Large intestine (tissue), 3 donors: ENCODE measurements at regions not wholly inside any gene's neighbourhood (a gene's known extent, or its start where the extent isn't known, plus 50 kb on each side); places are given as distances from the start of the nearest gene placed in this dataset.

ENCODE experiments used
- DNase-seq, 2 donors: peaks; one replicate each; pipeline versions ENCODE4 v3.0.0 to v3.0.0-alpha.2; 2013
- H3K27ac ChIP-seq: one replicate; pipeline ENCODE4 v1.5.1; 2013; ENCODE audit warnings: low read length
- H3K27me3 ChIP-seq: 2 replicates; pipeline ENCODE4 v1.6.1; 2013; ENCODE audit warnings: low read length; ENCODE audit not compliant: control insufficient read depth, insufficient read depth
- H3K36me3 ChIP-seq: 2 replicates; pipeline ENCODE4 v1.6.1; 2013; ENCODE audit warnings: low read length; ENCODE audit not compliant: control insufficient read depth, insufficient read depth
- H3K4me1 ChIP-seq: one replicate; pipeline ENCODE4 v1.6.1; 2013; ENCODE audit warnings: low read length; ENCODE audit not compliant: control insufficient read depth, insufficient read depth
- H3K4me3 ChIP-seq: one replicate; pipeline ENCODE4 v1.5.1; 2013; ENCODE audit warnings: low read length
- H3K9me3 ChIP-seq: one replicate; pipeline ENCODE4 v1.6.1; 2013; ENCODE audit warnings: mild to moderate bottlenecking, low read depth, low read length, moderate library complexity; ENCODE audit not compliant: control insufficient read depth
- WGBS: methylation state at CpG from one replicate; pipeline ENCODE4 v1.1.5; 2013; ENCODE audit warnings: low lambda C conversion rate; ENCODE audit not compliant: insufficient coverage; 5-methylcytosine and 5-hydroxymethylcytosine counted together

GRCh38 chr3:68129065-68129464 is 474.7 kb upstream of the SUCLG2 start:
- Histone ChIP-seq H3K27ac (no peak overlapping the region), H3K36me3 (no peaks in the 10 kb centered on the region), H3K9me3 (no peaks in the 10 kb centered on the region), H3K4me3 (no peak overlapping the region), H3K4me1 (no peaks in the 10 kb centered on the region), H3K27me3 (no peaks in the 10 kb centered on the region)
- no peak for DNase-seq
- no CpG with 5 or more reads among the region's 3 CpGs for WGBS

DNA sequence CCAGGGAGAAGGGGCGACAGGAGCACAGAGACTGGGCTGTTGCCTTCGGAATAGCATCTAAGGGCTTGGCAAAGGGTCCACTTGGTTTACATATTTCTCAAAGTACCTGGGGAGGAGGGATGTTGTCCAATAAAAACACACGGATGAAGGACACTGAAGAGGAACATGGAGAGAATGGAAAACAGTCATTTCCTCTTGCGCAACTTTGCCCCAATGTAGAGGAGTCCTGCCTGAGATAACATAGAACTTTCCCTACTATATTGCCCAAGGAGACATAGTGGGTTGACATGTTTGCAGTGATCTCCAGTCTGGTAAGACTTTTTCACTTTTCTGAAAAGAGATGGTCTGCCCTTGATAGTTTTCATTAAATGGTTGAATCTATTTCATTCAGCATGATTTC is 468.8 kb upstream of the SUCLG2 start:
- Histone ChIP-seq H3K27ac (no peak overlapping the region), H3K9me3 (no peaks in the 10 kb centered on the region), H3K36me3 (no peaks in the 10 kb centered on the region), H3K4me1 (no peaks in the 10 kb centered on the region), H3K27me3 (no peaks in the 10 kb centered on the region), H3K4me3 (no peak overlapping the region)
- WGBS, result no CpG with 5 or more reads among the region's 4 CpGs
- no peak for DNase-seq

DNA sequence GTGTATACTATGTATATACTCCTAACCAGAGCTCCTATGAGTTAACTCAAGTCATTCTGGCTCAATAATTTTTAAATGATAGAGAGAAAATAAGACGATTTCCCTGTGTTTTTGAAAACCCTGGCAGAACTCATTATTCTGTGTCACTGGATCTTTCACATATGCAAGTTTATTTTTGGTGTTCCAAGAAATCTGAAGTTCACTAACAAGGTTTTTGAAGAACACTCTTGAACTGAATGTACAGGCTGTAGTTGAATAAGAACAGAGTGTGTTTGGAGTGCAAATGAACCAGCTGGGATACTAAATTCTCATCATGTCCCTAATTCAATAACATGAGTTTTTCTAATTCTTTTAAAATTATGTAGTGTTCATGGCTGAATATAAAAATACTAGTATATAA is 466.9 kb upstream of the SUCLG2 start:
- Histone ChIP-seq H3K9me3 (no peaks in the 10 kb centered on the region), H3K27ac (no peak overlapping the region), H3K4me1 (no peaks in the 10 kb centered on the region), H3K27me3 (no peaks in the 10 kb centered on the region), H3K36me3 (no peaks in the 10 kb centered on the region), H3K4me3 (no peak overlapping the region)
- WGBS, result no CpG with 5 or more reads among the region's 1 CpG
- DNase-seq, result no peak

GRCh38 chr3:68116580-68116979 is 462.2 kb upstream of the SUCLG2 start:
- Histone ChIP-seq H3K27ac (no peak overlapping the region), H3K4me3 (no peak overlapping the region), H3K4me1 (no peaks in the 10 kb centered on the region), H3K36me3 (no peaks in the 10 kb centered on the region), H3K9me3 (no peaks in the 10 kb centered on the region), H3K27me3 (no peaks in the 10 kb centered on the region)
- no peak for DNase-seq
- 100% methylated on average over 1 of the region's 1 CpG for WGBS

- Histone ChIP-seq H3K27me3 (no peaks in the 10 kb centered on the region), H3K27ac (no peak overlapping the region), H3K4me1 (no peaks in the 10 kb centered on the region), H3K9me3 (no peaks in the 10 kb centered on the region), H3K4me3 (no peak overlapping the region), H3K36me3 (no peaks in the 10 kb centered on the region)
- DNase-seq, result no peak
- WGBS, result no CpG with 5 or more reads among the region's 1 CpG
Measured at GRCh38 chr3:68103811-68104210, 449.4 kb upstream of the SUCLG2 start.

- Histone ChIP-seq H3K9me3 (no peaks in the 10 kb centered on the region), H3K27ac (no peak overlapping the region), H3K27me3 (no peaks in the 10 kb centered on the region), H3K4me3 (no peak overlapping the region), H3K36me3 (no peaks in the 10 kb centered on the region), H3K4me1 (no peaks in the 10 kb centered on the region)
- WGBS, result no CpG with 5 or more reads among the region's 1 CpG
- DNase-seq, result no peak
Measured at GRCh38 chr3:68090571-68090970, 436.2 kb upstream of the SUCLG2 start.

DNA sequence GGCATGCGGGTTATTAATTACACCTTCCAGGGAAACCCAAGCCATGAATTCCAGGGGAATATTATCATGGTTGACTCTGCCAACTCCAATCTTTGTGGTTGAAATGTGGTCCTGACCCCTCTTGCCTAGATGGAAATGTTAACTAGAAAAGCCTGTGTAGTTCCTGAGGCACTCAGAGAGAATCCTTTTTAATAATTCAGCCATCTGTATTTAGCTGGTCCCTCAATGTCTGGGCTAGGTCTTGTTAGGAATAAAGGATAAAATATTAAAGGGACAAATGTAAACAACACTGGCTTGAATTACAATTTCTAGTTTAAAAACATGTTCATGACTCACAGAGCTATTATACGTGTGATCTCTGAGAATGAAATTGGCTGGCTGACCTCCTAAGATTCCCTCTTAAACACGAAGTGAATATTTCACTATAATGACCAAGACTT is 435.2 kb upstream of the SUCLG2 start:
- 100% methylated on average over 1 of the region's 3 CpGs for WGBS

DNA sequence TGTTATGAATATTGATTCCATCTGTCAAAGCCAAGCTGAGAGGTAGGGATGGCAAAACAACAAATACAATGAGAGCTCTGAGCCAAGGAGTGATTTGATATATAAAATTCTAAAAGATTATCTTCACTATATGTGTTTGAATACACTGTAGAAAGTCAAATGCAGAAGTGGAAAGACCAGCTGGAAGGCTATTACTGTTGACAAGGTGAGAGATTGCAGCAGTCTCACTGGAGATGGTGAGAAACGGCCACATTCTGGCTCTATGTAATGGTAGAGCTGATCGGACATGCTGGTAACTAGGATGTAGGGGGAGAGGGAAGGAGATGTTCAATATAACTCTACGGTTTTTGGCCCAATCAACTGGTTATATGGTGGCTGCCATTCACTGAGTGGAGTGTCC is 434.2 kb upstream of the SUCLG2 start:
- no peak overlapping the region for H3K4me3 ChIP-seq
- no peak for DNase-seq

More for the DNA sequence above, 435.2 kb upstream of the SUCLG2 start:
- Histone ChIP-seq H3K9me3 (no peaks in the 10 kb centered on the region), H3K27me3 (no peaks in the 10 kb centered on the region), H3K4me1 (no peaks in the 10 kb centered on the region), H3K27ac (no peak overlapping the region), H3K36me3 (no peaks in the 10 kb centered on the region), H3K4me3 (no peak overlapping the region)
- DNase-seq, result no peak

DNA sequence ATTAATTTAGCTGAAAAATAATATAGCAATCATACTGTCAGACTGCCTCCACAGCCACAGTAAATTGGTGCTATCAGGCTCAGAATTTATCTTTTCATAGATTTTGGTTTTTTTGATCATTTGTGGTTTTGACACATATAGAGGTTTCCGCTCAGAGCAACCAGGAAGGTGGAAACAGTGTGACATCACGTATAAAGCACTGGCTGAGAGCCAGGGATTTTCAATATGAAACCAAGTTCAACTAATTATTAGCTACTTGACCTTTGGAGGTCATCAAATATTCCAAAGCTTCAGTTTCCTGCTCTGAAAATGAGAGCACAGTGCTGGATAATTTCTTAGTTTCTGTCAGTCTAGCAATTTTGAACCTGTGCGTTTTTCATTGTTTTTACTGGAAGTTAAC is 433.8 kb upstream of the SUCLG2 start:
- H3K27ac ChIP-seq, result no peak overlapping the region
- DNase-seq, result peak; percentile 3 to 15
- H3K4me3 ChIP-seq, result no peak overlapping the region
- no peaks in the 10 kb centered on the region for H3K27me3 ChIP-seq
- H3K9me3 ChIP-seq, result no peaks in the 10 kb centered on the region
- no peaks in the 10 kb centered on the region for H3K4me1 ChIP-seq
- no peaks in the 10 kb centered on the region for H3K36me3 ChIP-seq
- 86% methylated on average over 1 of the region's 3 CpGs for WGBS

More for the DNA sequence above, 434.2 kb upstream of the SUCLG2 start:
- H3K27me3 ChIP-seq, result no peaks in the 10 kb centered on the region
- no peaks in the 10 kb centered on the region for H3K36me3 ChIP-seq
- H3K4me1 ChIP-seq, result no peaks in the 10 kb centered on the region
- no CpG with 5 or more reads among the region's 3 CpGs for WGBS
- H3K9me3 ChIP-seq, result no peaks in the 10 kb centered on the region
- H3K27ac ChIP-seq, result no peak overlapping the region

DNA sequence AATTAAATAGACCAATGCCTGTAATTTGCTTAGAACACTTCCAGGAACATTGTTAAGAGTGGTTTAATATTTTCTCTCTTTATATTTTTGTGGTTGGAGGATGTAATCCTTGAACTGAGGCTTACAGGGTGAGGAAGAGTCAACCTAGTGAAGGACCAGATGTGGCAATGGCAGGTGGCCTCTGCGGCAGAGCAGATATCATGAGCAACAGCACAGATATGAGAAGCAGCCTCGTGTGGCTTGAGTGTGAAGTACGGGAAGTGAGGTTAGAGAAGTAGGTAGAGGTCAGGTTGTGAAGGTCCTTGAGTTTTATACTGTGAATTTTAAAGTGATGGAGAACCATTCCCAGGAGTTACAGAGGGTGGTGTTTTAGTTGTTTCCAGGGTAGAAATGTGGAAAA is 417.6 kb upstream of the SUCLG2 start:
- Histone ChIP-seq H3K9me3 (peaks cover 3% of the 10 kb centered on the region), H3K4me3 (no peak overlapping the region), H3K27me3 (no peaks in the 10 kb centered on the region), H3K4me1 (no peaks in the 10 kb centered on the region), H3K36me3 (no peaks in the 10 kb centered on the region), H3K27ac (no peak overlapping the region)
- WGBS, result 83% methylated on average over 2 of the region's 3 CpGs
- DNase-seq, result no peak

- WGBS, result no CpG with 5 or more reads among the region's 2 CpGs
Measured at GRCh38 chr3:68070186-68070585, 415.8 kb upstream of the SUCLG2 start.

More at GRCh38 chr3:68070186-68070585, 415.8 kb upstream of the SUCLG2 start:
- DNase-seq, result no peak
- Histone ChIP-seq H3K9me3 (peaks cover 3% of the 10 kb centered on the region), H3K36me3 (no peaks in the 10 kb centered on the region), H3K27ac (no peak overlapping the region), H3K27me3 (no peaks in the 10 kb centered on the region), H3K4me1 (no peaks in the 10 kb centered on the region), H3K4me3 (no peak overlapping the region)
